Stimulated activated memory B cell treated with anti-CD40 and anti-IgM and Interleukin-4, amounts not matched to agents 10 μg/mL and 1 μg/mL and 100 μg/mL, for 72 hours (primary cell): ENCODE measurements at regions not wholly inside any gene's neighbourhood (a gene's known extent, or its start where the extent isn't known, plus 50 kb on each side); places are given as distances from the start of the nearest gene placed in this dataset.

Experiments used
- ATAC-seq: fragments of 150-1000 bp; cut with Tn5 transposase; 2 replicates; pipeline ENCODE4 v1.10.0; 2021
- H3K27ac Mint-ChIP-seq: one replicate; pipeline ENCODE4 v1.8.0; 2022; ENCODE audit warnings: mild to moderate bottlenecking, mixed read lengths
- H3K27me3 Mint-ChIP-seq: one replicate; pipeline ENCODE4 v1.8.0; 2022; ENCODE audit warnings: mixed read lengths
- H3K36me3 Mint-ChIP-seq: one replicate; pipeline ENCODE4 v1.8.0; 2022; ENCODE audit warnings: mixed read lengths
- H3K4me1 Mint-ChIP-seq: one replicate; pipeline ENCODE4 v1.8.0; 2022; ENCODE audit warnings: mixed read lengths
- H3K4me3 Mint-ChIP-seq: one replicate; pipeline ENCODE4 v1.8.0; 2022; ENCODE audit warnings: mild to moderate bottlenecking, moderate library complexity, mixed read lengths
- H3K9me3 Mint-ChIP-seq: one replicate; pipeline ENCODE4 v1.8.0; 2022; ENCODE audit warnings: mixed read lengths

- H3K4me3 Mint-ChIP-seq: no peak overlapping the region
- ATAC-seq: no peak
- H3K27me3 Mint-ChIP-seq: no peaks in the 10 kb centered on the region
- no peaks in the 10 kb centered on the region for H3K4me1 Mint-ChIP-seq
- no peaks in the 10 kb centered on the region for H3K36me3 Mint-ChIP-seq
- peaks cover 5% of the 10 kb centered on the region for H3K9me3 Mint-ChIP-seq
- no peak overlapping the region for H3K27ac Mint-ChIP-seq
Measured at GRCh38 chr5:30879887-30880286, 313.6 kb upstream of the CDH6 start.

- Mint-ChIP-seq H3K4me3 (no peak overlapping the region), H3K36me3 (no peaks in the 10 kb centered on the region), H3K27ac (no peak overlapping the region), H3K9me3 (peaks cover 3% of the 10 kb centered on the region), H3K4me1 (no peaks in the 10 kb centered on the region), H3K27me3 (no peaks in the 10 kb centered on the region)
- ATAC-seq: no peak
Measured at GRCh38 chr5:30878746-30879145, 314.7 kb upstream of the CDH6 start.

GRCh38 chr5:30878296-30878695 lies 315.2 kb upstream of the CDH6 start:
- Mint-ChIP-seq H3K4me3 (no peak overlapping the region), H3K27ac (no peak overlapping the region), H3K27me3 (no peaks in the 10 kb centered on the region), H3K36me3 (no peaks in the 10 kb centered on the region), H3K9me3 (peaks cover 2% of the 10 kb centered on the region), H3K4me1 (no peaks in the 10 kb centered on the region)
- no peak for ATAC-seq

GRCh38 chr5:30874241-30875034 lies 319.0 kb upstream of the CDH6 start:
- no peaks in the 10 kb centered on the region for H3K4me1 Mint-ChIP-seq
- H3K9me3 Mint-ChIP-seq: peaks cover 5% of the 10 kb centered on the region
- H3K36me3 Mint-ChIP-seq: no peaks in the 10 kb centered on the region
- no peak overlapping the region for H3K27ac Mint-ChIP-seq
- H3K4me3 Mint-ChIP-seq: no peak overlapping the region
- ATAC-seq: no peak
- no peaks in the 10 kb centered on the region for H3K27me3 Mint-ChIP-seq

- H3K9me3 Mint-ChIP-seq: peaks cover 3% of the 10 kb centered on the region
- H3K36me3 Mint-ChIP-seq: no peaks in the 10 kb centered on the region
- no peaks in the 10 kb centered on the region for H3K4me1 Mint-ChIP-seq
- no peaks in the 10 kb centered on the region for H3K27me3 Mint-ChIP-seq
- H3K27ac Mint-ChIP-seq: no peak overlapping the region
- H3K4me3 Mint-ChIP-seq: no peak overlapping the region
- no peak for ATAC-seq
Measured at GRCh38 chr5:30871196-30871595, 322.3 kb upstream of the CDH6 start.

- Mint-ChIP-seq H3K36me3 (no peaks in the 10 kb centered on the region), H3K9me3 (peaks cover 10% of the 10 kb centered on the region), H3K4me3 (no peak overlapping the region), H3K27me3 (no peaks in the 10 kb centered on the region), H3K27ac (no peak overlapping the region), H3K4me1 (no peaks in the 10 kb centered on the region)
- no peak for ATAC-seq
Measured at GRCh38 chr5:30867711-30868110, 325.8 kb upstream of the CDH6 start.

- no peak for ATAC-seq
- H3K4me3 Mint-ChIP-seq: no peak overlapping the region
Measured at GRCh38 chr5:30866142-30866541, 327.3 kb upstream of the CDH6 start.

GRCh38 chr5:30856242-30856641 lies 337.2 kb upstream of the CDH6 start:
- H3K36me3 Mint-ChIP-seq: no peaks in the 10 kb centered on the region
- no peaks in the 10 kb centered on the region for H3K4me1 Mint-ChIP-seq
- ATAC-seq: no peak
- no peak overlapping the region for H3K27ac Mint-ChIP-seq
- H3K4me3 Mint-ChIP-seq: no peak overlapping the region
- H3K9me3 Mint-ChIP-seq: peaks cover 12% of the 10 kb centered on the region
- H3K27me3 Mint-ChIP-seq: no peaks in the 10 kb centered on the region

More at GRCh38 chr5:30866142-30866541, 327.3 kb upstream of the CDH6 start:
- Mint-ChIP-seq H3K36me3 (no peaks in the 10 kb centered on the region), H3K9me3 (peaks cover 7% of the 10 kb centered on the region), H3K27me3 (no peaks in the 10 kb centered on the region), H3K27ac (no peak overlapping the region), H3K4me1 (no peaks in the 10 kb centered on the region)

- Mint-ChIP-seq H3K4me3 (no peak overlapping the region), H3K4me1 (no peaks in the 10 kb centered on the region), H3K27me3 (no peaks in the 10 kb centered on the region), H3K9me3 (peaks cover 5% of the 10 kb centered on the region), H3K36me3 (no peaks in the 10 kb centered on the region), H3K27ac (no peak overlapping the region)
- ATAC-seq: no peak
Measured at GRCh38 chr5:30853158-30853557, 340.3 kb upstream of the CDH6 start.

GRCh38 chr5:30850866-30851265 lies 342.6 kb upstream of the CDH6 start:
- H3K9me3 Mint-ChIP-seq: no peaks in the 10 kb centered on the region
- H3K27me3 Mint-ChIP-seq: no peaks in the 10 kb centered on the region
- ATAC-seq: no peak
- H3K36me3 Mint-ChIP-seq: no peaks in the 10 kb centered on the region
- no peaks in the 10 kb centered on the region for H3K4me1 Mint-ChIP-seq
- H3K27ac Mint-ChIP-seq: no peak overlapping the region
- no peak overlapping the region for H3K4me3 Mint-ChIP-seq

- ATAC-seq: no peak
- Mint-ChIP-seq H3K36me3 (no peaks in the 10 kb centered on the region), H3K4me1 (no peaks in the 10 kb centered on the region), H3K27me3 (no peaks in the 10 kb centered on the region), H3K27ac (no peak overlapping the region), H3K4me3 (no peak overlapping the region), H3K9me3 (no peaks in the 10 kb centered on the region)
Measured at GRCh38 chr5:30849931-30850710, 343.4 kb upstream of the CDH6 start.

- H3K4me3 Mint-ChIP-seq: no peak overlapping the region
- no peaks in the 10 kb centered on the region for H3K27me3 Mint-ChIP-seq
- peaks cover 3% of the 10 kb centered on the region for H3K9me3 Mint-ChIP-seq
- no peaks in the 10 kb centered on the region for H3K36me3 Mint-ChIP-seq
- no peak overlapping the region for H3K27ac Mint-ChIP-seq
- H3K4me1 Mint-ChIP-seq: no peaks in the 10 kb centered on the region
- no peak for ATAC-seq
Measured at GRCh38 chr5:30846171-30846570, 347.3 kb upstream of the CDH6 start.

- no peak for ATAC-seq
- Mint-ChIP-seq H3K4me1 (no peaks in the 10 kb centered on the region), H3K9me3 (peaks cover 3% of the 10 kb centered on the region), H3K27ac (no peak overlapping the region), H3K36me3 (no peaks in the 10 kb centered on the region), H3K27me3 (no peaks in the 10 kb centered on the region), H3K4me3 (no peak overlapping the region)
Measured at GRCh38 chr5:30845194-30845593, 348.3 kb upstream of the CDH6 start.

- Mint-ChIP-seq H3K4me3 (no peak overlapping the region), H3K4me1 (no peaks in the 10 kb centered on the region), H3K36me3 (no peaks in the 10 kb centered on the region), H3K9me3 (peaks cover 6% of the 10 kb centered on the region), H3K27ac (no peak overlapping the region), H3K27me3 (no peaks in the 10 kb centered on the region)
- ATAC-seq: no peak
Measured at GRCh38 chr5:30843541-30843940, 349.9 kb upstream of the CDH6 start.

GRCh38 chr5:30839956-30840355 lies 353.5 kb upstream of the CDH6 start:
- H3K27ac Mint-ChIP-seq: no peak overlapping the region
- no peaks in the 10 kb centered on the region for H3K4me1 Mint-ChIP-seq
- no peaks in the 10 kb centered on the region for H3K27me3 Mint-ChIP-seq
- H3K9me3 Mint-ChIP-seq: peaks cover 13% of the 10 kb centered on the region
- H3K36me3 Mint-ChIP-seq: no peaks in the 10 kb centered on the region
- no peak overlapping the region for H3K4me3 Mint-ChIP-seq
- no peak for ATAC-seq

- no peak overlapping the region for H3K4me3 Mint-ChIP-seq
- H3K36me3 Mint-ChIP-seq: no peaks in the 10 kb centered on the region
- ATAC-seq: no peak
- H3K27me3 Mint-ChIP-seq: no peaks in the 10 kb centered on the region
- H3K9me3 Mint-ChIP-seq: peaks cover 15% of the 10 kb centered on the region
- H3K4me1 Mint-ChIP-seq: no peaks in the 10 kb centered on the region
- no peak overlapping the region for H3K27ac Mint-ChIP-seq
Measured at GRCh38 chr5:30838936-30839496, 354.5 kb upstream of the CDH6 start.
